A549 (cell line): ENCODE measurements at regions not wholly inside any gene's neighbourhood (a gene's known extent, or its start where the extent isn't known, plus 50 kb on each side); places are given as distances from the start of the nearest gene placed in this dataset.

Source experiments
- CHD2 ChIP-seq: fragments of 150-350 bp; IDR thresholded peaks from 2 replicates; pipeline ENCODE4 v1.6.1; 2014; ENCODE audit warnings: low read length; ENCODE audit not compliant: partially characterized antibody
- POLR2A ChIP-seq: IDR thresholded peaks from 2 replicates; pipeline ENCODE4 v1.6.1; 2012; ENCODE audit warnings: mild to moderate bottlenecking, low read length
- TF ChIP-seq, protein P1 (sequence below): fragments of >200 bp; sonication (Bioruptor Twin); formaldehyde crosslinking; IDR thresholded peaks from 3 replicates; pipeline ENCODE4 v1.5.1; 2016

DNA sequence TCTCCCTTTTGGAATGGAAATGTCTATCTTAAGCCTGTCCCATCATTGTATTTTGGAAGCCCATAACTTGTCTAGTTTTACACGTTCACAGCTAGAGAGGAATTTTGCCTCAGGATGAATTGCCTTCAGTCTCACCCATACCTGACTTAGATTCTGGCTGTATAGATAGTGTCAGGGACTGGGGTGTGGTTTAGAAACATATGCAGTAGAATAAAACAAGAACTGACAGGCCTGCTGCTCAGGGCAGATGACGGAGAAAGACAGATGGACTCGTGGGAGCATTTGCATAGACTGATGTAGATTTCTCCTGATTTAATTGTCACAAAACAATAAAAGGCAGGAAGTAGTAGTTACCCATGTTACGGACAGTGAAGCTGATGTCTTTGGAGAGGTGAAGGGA is 166.7 kb downstream of the UCK2 start:
- TF ChIP-seq, protein P1, sequence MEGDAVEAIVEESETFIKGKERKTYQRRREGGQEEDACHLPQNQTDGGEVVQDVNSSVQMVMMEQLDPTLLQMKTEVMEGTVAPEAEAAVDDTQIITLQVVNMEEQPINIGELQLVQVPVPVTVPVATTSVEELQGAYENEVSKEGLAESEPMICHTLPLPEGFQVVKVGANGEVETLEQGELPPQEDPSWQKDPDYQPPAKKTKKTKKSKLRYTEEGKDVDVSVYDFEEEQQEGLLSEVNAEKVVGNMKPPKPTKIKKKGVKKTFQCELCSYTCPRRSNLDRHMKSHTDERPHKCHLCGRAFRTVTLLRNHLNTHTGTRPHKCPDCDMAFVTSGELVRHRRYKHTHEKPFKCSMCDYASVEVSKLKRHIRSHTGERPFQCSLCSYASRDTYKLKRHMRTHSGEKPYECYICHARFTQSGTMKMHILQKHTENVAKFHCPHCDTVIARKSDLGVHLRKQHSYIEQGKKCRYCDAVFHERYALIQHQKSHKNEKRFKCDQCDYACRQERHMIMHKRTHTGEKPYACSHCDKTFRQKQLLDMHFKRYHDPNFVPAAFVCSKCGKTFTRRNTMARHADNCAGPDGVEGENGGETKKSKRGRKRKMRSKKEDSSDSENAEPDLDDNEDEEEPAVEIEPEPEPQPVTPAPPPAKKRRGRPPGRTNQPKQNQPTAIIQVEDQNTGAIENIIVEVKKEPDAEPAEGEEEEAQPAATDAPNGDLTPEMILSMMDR, result no peak
- TF ChIP-seq CHD2 (no peak), POLR2A (no peak)
